Type B pancreatic cell (in vitro differentiated cells): ENCODE measurements at regions not wholly inside any gene's neighbourhood (a gene's known extent, or its start where the extent isn't known, plus 50 kb on each side); places are given as distances from the start of the nearest gene placed in this dataset.

Source experiments
- DNase-seq: peaks from one replicate; pipeline ENCODE4 v3.0.0; 2021; ENCODE audit warnings: mixed read lengths; ENCODE audit not compliant: unreplicated experiment; ENCODE audit errors: extremely low spot score
- H3K27ac Mint-ChIP-seq: 2 replicates; pipeline ENCODE4 v1.8.0; 2021; ENCODE audit warnings: mild to moderate bottlenecking, mixed read lengths
- H3K27me3 Mint-ChIP-seq: 2 replicates; pipeline ENCODE4 v1.8.0; 2021; ENCODE audit warnings: mixed read lengths
- H3K36me3 Mint-ChIP-seq: 2 replicates; pipeline ENCODE4 v1.8.0; 2021; ENCODE audit warnings: mixed read lengths
- H3K4me1 Mint-ChIP-seq: one replicate; pipeline ENCODE4 v1.8.0; 2021; ENCODE audit warnings: mixed read lengths; ENCODE audit not compliant: unreplicated experiment
- H3K4me3 Mint-ChIP-seq: 2 replicates; pipeline ENCODE4 v1.8.0; 2021; ENCODE audit warnings: mild to moderate bottlenecking, mixed read lengths
- H3K9me3 Mint-ChIP-seq: 2 replicates; pipeline ENCODE4 v1.8.0; 2021; ENCODE audit warnings: mixed read lengths
- TF ChIP-seq, protein P1 (sequence below): fragments of 200-600 bp; sonication (generic); conservative IDR thresholded peaks from 2 replicates; pipeline ENCODE4 v1.5.0; 2021; ENCODE audit warnings: antibody characterized with exemption, mild to moderate bottlenecking

DNA sequence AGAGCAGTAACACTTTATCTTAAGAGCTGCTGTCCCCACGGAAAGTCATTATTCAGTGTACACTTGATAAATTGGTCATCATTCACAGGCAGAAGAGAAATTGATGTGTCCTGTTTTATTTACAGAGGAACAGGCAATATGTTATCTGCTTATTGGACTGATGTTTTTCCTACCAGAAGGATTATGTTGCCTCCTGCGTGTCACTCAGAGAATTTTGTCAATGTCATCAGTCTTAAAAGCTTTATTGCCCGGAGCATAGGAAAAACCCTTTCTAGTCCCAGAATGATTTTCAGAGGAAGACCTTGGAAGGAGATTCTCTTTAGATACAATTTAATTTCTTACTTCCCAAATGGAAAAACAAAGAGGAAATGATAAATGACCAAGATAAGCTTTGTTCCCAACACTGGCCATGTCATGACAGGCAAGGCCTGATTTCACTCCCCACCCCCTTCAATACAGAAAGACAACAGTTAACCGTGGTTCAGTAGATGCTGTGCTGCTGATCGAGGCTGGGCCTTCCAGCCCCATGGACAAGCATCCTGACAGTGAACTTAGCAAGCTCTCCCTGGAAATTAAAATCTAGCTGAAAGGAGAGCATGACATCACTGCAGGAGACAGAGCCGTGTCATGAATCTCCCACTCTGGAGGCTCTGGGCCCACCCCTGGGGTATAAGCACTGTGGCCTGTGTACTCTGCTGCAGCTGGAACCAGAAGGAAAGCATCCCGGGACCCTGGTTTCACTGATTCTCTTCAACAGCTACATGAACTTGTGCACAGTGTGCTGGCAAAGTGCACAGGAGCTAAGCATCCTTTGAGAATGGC, 118.8 kb upstream of the LYZL2 start:
- no peak overlapping the region for H3K4me3 Mint-ChIP-seq
- TF ChIP-seq, protein P1, sequence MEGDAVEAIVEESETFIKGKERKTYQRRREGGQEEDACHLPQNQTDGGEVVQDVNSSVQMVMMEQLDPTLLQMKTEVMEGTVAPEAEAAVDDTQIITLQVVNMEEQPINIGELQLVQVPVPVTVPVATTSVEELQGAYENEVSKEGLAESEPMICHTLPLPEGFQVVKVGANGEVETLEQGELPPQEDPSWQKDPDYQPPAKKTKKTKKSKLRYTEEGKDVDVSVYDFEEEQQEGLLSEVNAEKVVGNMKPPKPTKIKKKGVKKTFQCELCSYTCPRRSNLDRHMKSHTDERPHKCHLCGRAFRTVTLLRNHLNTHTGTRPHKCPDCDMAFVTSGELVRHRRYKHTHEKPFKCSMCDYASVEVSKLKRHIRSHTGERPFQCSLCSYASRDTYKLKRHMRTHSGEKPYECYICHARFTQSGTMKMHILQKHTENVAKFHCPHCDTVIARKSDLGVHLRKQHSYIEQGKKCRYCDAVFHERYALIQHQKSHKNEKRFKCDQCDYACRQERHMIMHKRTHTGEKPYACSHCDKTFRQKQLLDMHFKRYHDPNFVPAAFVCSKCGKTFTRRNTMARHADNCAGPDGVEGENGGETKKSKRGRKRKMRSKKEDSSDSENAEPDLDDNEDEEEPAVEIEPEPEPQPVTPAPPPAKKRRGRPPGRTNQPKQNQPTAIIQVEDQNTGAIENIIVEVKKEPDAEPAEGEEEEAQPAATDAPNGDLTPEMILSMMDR, result no peak
- no peaks in the 10 kb centered on the region for H3K9me3 Mint-ChIP-seq
- peaks cover 18% of the 10 kb centered on the region for H3K4me1 Mint-ChIP-seq
- no peak for DNase-seq
- H3K36me3 Mint-ChIP-seq, result no peaks in the 10 kb centered on the region
- H3K27ac Mint-ChIP-seq, result no peak overlapping the region
- peaks cover 33% of the 10 kb centered on the region for H3K27me3 Mint-ChIP-seq

DNA sequence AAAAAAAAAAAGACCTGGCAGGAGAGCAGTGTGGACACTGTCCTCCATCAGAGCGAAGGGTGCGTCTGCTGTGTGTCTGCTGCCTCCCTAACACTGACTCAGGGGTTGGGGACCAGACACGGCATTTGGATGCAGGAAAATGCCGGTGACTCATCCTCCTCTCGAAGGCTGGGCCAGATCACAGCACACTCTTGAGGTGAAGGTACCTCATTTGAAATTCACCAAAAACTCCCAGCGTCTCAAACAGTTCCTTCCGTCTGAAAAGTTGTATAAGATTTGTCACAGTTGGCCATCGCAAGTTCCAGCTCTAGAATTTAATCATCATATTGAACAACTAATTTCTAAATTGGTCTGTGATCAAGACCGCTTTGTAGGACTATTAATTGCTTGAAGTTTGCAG, 118.1 kb upstream of the LYZL2 start:
- DNase-seq, result no peak

DNA sequence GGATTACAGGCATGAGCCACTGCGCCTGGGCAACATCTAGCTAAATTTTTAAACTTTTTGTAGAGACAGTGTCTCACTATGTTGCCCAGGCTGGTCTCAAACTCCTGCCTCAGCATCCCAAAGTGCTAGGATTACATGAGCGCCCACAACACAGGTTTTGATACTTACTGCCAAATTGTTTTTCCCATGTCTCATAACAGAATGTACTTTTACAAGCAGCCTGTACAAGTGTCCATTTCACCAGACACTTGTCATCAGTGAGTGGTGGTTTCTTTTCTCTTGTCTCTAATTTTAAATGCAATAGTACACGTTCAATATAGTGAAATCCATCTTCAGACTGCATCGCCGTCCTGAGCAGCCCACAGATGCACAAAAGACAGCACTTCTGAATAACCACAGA, 116.4 kb upstream of the LYZL2 start:
- TF ChIP-seq, protein P1, result no peak
- no peaks in the 10 kb centered on the region for H3K9me3 Mint-ChIP-seq
- no peak overlapping the region for H3K4me3 Mint-ChIP-seq
- H3K27me3 Mint-ChIP-seq, result peaks cover 30% of the 10 kb centered on the region
- no peaks in the 10 kb centered on the region for H3K36me3 Mint-ChIP-seq
- no peak for DNase-seq
- H3K27ac Mint-ChIP-seq, result no peak overlapping the region
- H3K4me1 Mint-ChIP-seq, result peaks cover 10% of the 10 kb centered on the region

More for the DNA sequence above, 118.1 kb upstream of the LYZL2 start:
- Mint-ChIP-seq H3K4me3 (no peak overlapping the region), H3K36me3 (no peaks in the 10 kb centered on the region), H3K27me3 (peaks cover 33% of the 10 kb centered on the region), H3K27ac (no peak overlapping the region), H3K4me1 (peaks cover 17% of the 10 kb centered on the region), H3K9me3 (no peaks in the 10 kb centered on the region)
- TF ChIP-seq, protein P1, result no peak

DNA sequence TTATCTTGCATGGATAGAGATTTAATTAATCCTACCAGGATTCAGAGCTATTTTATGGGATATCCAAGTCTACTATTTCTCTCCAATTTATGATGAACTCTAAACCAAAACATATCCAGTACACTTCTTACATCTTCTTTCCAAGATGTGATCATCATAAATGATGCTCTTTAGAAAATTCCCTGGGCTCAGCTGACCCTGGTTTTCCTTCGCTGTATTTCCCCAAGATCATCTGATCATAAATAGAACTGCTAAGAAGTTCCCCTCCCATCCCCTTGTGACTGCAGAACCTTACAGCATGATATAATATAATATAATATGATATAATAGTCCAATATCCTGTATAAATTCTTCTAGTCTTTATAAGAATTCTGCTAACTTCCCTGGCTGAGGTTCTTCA, 114.6 kb upstream of the LYZL2 start:
- H3K36me3 Mint-ChIP-seq, result no peaks in the 10 kb centered on the region
- peaks cover 10% of the 10 kb centered on the region for H3K4me1 Mint-ChIP-seq
- no peaks in the 10 kb centered on the region for H3K9me3 Mint-ChIP-seq
- H3K27me3 Mint-ChIP-seq, result peaks cover 17% of the 10 kb centered on the region
- H3K4me3 Mint-ChIP-seq, result no peak overlapping the region
- TF ChIP-seq, protein P1, result no peak
- no peak for DNase-seq
- H3K27ac Mint-ChIP-seq, result no peak overlapping the region

DNA sequence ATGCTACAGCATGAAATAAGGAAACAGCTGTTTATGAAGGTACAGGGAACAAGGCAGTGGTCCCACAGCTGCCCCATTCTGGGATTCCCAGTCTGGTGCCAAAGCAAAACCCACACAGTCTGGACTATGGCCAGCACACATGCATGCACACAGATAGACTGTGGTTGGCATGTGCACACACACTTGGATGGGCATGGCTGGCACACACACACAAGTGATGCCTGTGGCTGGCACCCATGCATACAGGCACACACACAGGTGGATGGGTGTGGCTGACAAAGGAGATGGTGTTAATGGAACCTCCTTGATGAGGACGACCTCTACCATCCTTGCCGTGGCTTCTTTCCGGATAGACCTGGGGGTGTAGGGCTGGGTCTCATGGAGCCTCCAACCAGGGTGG, 114.0 kb upstream of the LYZL2 start:
- Mint-ChIP-seq H3K27ac (no peak overlapping the region), H3K36me3 (no peaks in the 10 kb centered on the region), H3K4me1 (peaks cover 9% of the 10 kb centered on the region), H3K4me3 (no peak overlapping the region), H3K27me3 (peaks cover 17% of the 10 kb centered on the region), H3K9me3 (no peaks in the 10 kb centered on the region)
- TF ChIP-seq, protein P1, result no peak
- DNase-seq, result no peak
